Upper lobe of left lung (tissue), 6 donors: ENCODE measurements at regions not wholly inside any gene's neighbourhood (a gene's known extent, or its start where the extent isn't known, plus 50 kb on each side); places are given as distances from the start of the nearest gene placed in this dataset.

ENCODE experiments used
- ATAC-seq, 2 donors: fragments of 200-7000 bp; cut with Tn5 transposase; one replicate each; pipeline ENCODE4 v1.9.1; 2022; ENCODE audit warnings: mild to moderate bottlenecking in 2 of 2, moderate library complexity in 2 of 2; ENCODE audit not compliant: low FRiP score in 2 of 2
- DNase-seq, 2 donors: peaks; one replicate each; pipeline ENCODE4 v3.0.0-alpha.2; 2019 to 2020
- H3K27ac ChIP-seq, 4 donors: fragments of 200-600 bp; sonication (generic); one replicate each; pipeline ENCODE4 v1.5.1; 2016 to 2019
- H3K27me3 ChIP-seq, 4 donors: fragments of 200-600 bp; sonication (generic); one replicate each; pipeline ENCODE4 v1.5.1; 2017 to 2019
- H3K36me3 ChIP-seq, 4 donors: fragments of 200-600 bp; sonication (generic); one replicate each; pipeline ENCODE4 v1.5.1; 2016 to 2019
- H3K4me1 ChIP-seq, 4 donors: fragments of 200-600 bp; sonication (generic); one replicate each; pipeline ENCODE4 v1.5.1; 2018 to 2019
- H3K4me3 ChIP-seq, 4 donors: fragments of 200-600 bp; sonication (generic); one replicate each; pipeline ENCODE4 v1.5.1; 2017 to 2019; ENCODE audit warnings: mild to moderate bottlenecking in 2 of 4, moderate library complexity in 1 of 4
- H3K9me3 ChIP-seq, 4 donors: fragments of 200-600 bp; sonication (generic); one replicate each; pipeline ENCODE4 v1.5.1; 2018 to 2019
- EP300 ChIP-seq, 4 donors: sonication (generic); formaldehyde crosslinking; IDR thresholded peaks; one replicate each; pipeline ENCODE4 v1.5.1; 2017; ENCODE audit warnings: antibody characterized with exemption in 4 of 4, control low read depth in 2 of 4
- POLR2A ChIP-seq, 4 donors: fragments of 450-650 bp; IDR thresholded peaks; one replicate each; pipeline ENCODE4 v1.5.1; 2016 to 2017; ENCODE audit warnings: antibody characterized with exemption in 4 of 4, mild to moderate bottlenecking in 2 of 4
- POLR2AphosphoS5 ChIP-seq, 2 donors: sonication (generic); formaldehyde crosslinking; IDR thresholded peaks; one replicate each; pipeline ENCODE4 v1.5.1; 2017; ENCODE audit warnings: antibody characterized with exemption in 2 of 2
- WGBS, 2 donors: methylation state at CpG; one replicate each; pipeline ENCODE4 v1.1.5; 2017 to 2018; 5-methylcytosine and 5-hydroxymethylcytosine counted together
- TF ChIP-seq, protein P1 (sequence below), 6 experiments: fragments of 450-650 bp in 4 of 6; fragments of 200-600 bp in 2 of 6; sonication (generic) in 2 of 6; IDR thresholded peaks; one replicate each; pipeline ENCODE4 v1.5.1; 2016 to 2019; ENCODE audit warnings: antibody characterized with exemption in 6 of 6
- donor health status: DM: no; HTN: no; CAD: no; lungs with moderate emphysema.
- donor health status: DM: no; HTN: yes; CAD: no; lungs with severe emphysema.

- ATAC-seq (peak in 1 of 2 donors; percentile 40), DNase-seq (no peak)
- TF ChIP-seq POLR2AphosphoS5 (IDR thresholded peaks at IDR 0.05) (no peak), POLR2A (IDR thresholded peaks at IDR 0.05) (no peak), EP300 (IDR thresholded peaks at IDR 0.05) (no peak)
- TF ChIP-seq, protein P1, sequence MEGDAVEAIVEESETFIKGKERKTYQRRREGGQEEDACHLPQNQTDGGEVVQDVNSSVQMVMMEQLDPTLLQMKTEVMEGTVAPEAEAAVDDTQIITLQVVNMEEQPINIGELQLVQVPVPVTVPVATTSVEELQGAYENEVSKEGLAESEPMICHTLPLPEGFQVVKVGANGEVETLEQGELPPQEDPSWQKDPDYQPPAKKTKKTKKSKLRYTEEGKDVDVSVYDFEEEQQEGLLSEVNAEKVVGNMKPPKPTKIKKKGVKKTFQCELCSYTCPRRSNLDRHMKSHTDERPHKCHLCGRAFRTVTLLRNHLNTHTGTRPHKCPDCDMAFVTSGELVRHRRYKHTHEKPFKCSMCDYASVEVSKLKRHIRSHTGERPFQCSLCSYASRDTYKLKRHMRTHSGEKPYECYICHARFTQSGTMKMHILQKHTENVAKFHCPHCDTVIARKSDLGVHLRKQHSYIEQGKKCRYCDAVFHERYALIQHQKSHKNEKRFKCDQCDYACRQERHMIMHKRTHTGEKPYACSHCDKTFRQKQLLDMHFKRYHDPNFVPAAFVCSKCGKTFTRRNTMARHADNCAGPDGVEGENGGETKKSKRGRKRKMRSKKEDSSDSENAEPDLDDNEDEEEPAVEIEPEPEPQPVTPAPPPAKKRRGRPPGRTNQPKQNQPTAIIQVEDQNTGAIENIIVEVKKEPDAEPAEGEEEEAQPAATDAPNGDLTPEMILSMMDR (IDR thresholded peaks at IDR 0.05) = no peak
- Histone ChIP-seq H3K36me3 (no peaks in the 10 kb centered on the region), H3K27me3 (no peaks in the 10 kb centered on the region), H3K9me3 (no peaks in the 10 kb centered on the region), H3K4me1 (no peaks in the 10 kb centered on the region), H3K4me3 (no peak overlapping the region), H3K27ac (no peak overlapping the region)
- WGBS, 2 donors = 31 to 66% methylated on average over 3 to 5 of the region's 5 CpGs
Measured at GRCh38 chrX:140580478-140580877, 75.6 kb upstream of the SOX3 start.

- 7% methylated on average over 1 of the region's 1 CpG; no CpG with 5 or more reads in 1 of the 2 donors for WGBS, 2 donors
- DNase-seq = peak in 1 of 2 donors; percentile 55
Measured at GRCh38 chrX:140572724-140573123, 67.9 kb upstream of the SOX3 start.

GRCh38 chrX:140563893-140564292, 59.0 kb upstream of the SOX3 start:
- H3K36me3 ChIP-seq = no peaks in the 10 kb centered on the region
- ATAC-seq (no peak), DNase-seq (no peak)
- no peaks in the 10 kb centered on the region for H3K27me3 ChIP-seq
- peaks cover 0 to 6% (median 0%) of the 10 kb centered on the region in 4 donors for H3K9me3 ChIP-seq
- WGBS, 2 donors = 53 to 82% methylated on average over 1 of the region's 1 CpG
- H3K27ac ChIP-seq = no peak overlapping the region
- H3K4me1 ChIP-seq = no peaks in the 10 kb centered on the region
- H3K4me3 ChIP-seq = no peak overlapping the region
- TF ChIP-seq, protein P1 (IDR thresholded peaks at IDR 0.05) = no peak
- no peak for TF ChIP-seq POLR2AphosphoS5 (IDR thresholded peaks at IDR 0.05)

More at GRCh38 chrX:140572724-140573123, 67.9 kb upstream of the SOX3 start:
- no peak overlapping the region for H3K27ac ChIP-seq
- H3K4me3 ChIP-seq = no peak overlapping the region
- H3K4me1 ChIP-seq = no peaks in the 10 kb centered on the region
- H3K36me3 ChIP-seq = no peaks in the 10 kb centered on the region
- no peaks in the 10 kb centered on the region for H3K9me3 ChIP-seq
- peak in 1 of 2 donors; percentile 45 for ATAC-seq
- no peak for TF ChIP-seq POLR2A (IDR thresholded peaks at IDR 0.05)
- TF ChIP-seq, protein P1 (IDR thresholded peaks at IDR 0.05) = peak in 4 of 6 experiments; percentile 11 to 52 (median 40)
- no peak for TF ChIP-seq POLR2AphosphoS5 (IDR thresholded peaks at IDR 0.05)
- TF ChIP-seq EP300 (IDR thresholded peaks at IDR 0.05) = no peak
- H3K27me3 ChIP-seq = no peaks in the 10 kb centered on the region
